CD14-positive monocyte (primary cell): ENCODE measurements at regions not wholly inside any gene's neighbourhood (a gene's known extent, or its start where the extent isn't known, plus 50 kb on each side); places are given as distances from the start of the nearest gene placed in this dataset.

ENCODE experiments used
- DNase-seq, 3 donors: peaks; one replicate each; pipeline ENCODE4 v3.0.0-alpha.2; 2011 to 2022
- H2AFZ ChIP-seq: 2 replicates; pipeline ENCODE4 v1.6.0; 2012; ENCODE audit warnings: mild to moderate bottlenecking, low read depth, low read length, inconsistent platforms; ENCODE audit not compliant: insufficient read depth, poor library complexity, severe bottlenecking
- H3K27ac ChIP-seq, 2 donors: 1 replicate in 1 of 2; 2 replicates in 1 of 2; pipeline ENCODE4 v1.5.1; 2012 to 2013; ENCODE audit warnings: low read length in 2 of 2, control low read depth in 1 of 2, inconsistent platforms in 1 of 2, low read depth in 1 of 2, mild to moderate bottlenecking in 1 of 2
- H3K27me3 ChIP-seq, 2 donors: one replicate each; pipeline versions ENCODE4 v1.6.0 to v1.6.1; 2011 to 2013; ENCODE audit warnings: low read length in 2 of 2; ENCODE audit not compliant: control insufficient read depth in 2 of 2, insufficient read depth in 2 of 2
- H3K36me3 ChIP-seq, 2 donors: replicated peaks in 1 of 2; 1 replicate in 1 of 2; 2 replicates in 1 of 2; pipeline versions ENCODE4 v1.5.1 to v1.6.1; 2012 to 2013; ENCODE audit warnings: low read length in 2 of 2, control low read depth in 1 of 2, inconsistent platforms in 1 of 2, mild to moderate bottlenecking in 1 of 2; ENCODE audit not compliant: insufficient read depth in 2 of 2, control insufficient read depth in 1 of 2
- H3K4me1 ChIP-seq, 2 donors: 1 replicate in 1 of 2; 2 replicates in 1 of 2; pipeline versions ENCODE4 v1.5.1 to v1.6.1; 2012 to 2013; ENCODE audit warnings: low read length in 2 of 2, control low read depth in 1 of 2, inconsistent platforms in 1 of 2, mild to moderate bottlenecking in 1 of 2, moderate library complexity in 1 of 2; ENCODE audit not compliant: insufficient read depth in 2 of 2, control insufficient read depth in 1 of 2
- H3K4me2 ChIP-seq: replicated peaks from 2 replicates; pipeline ENCODE3; 2012; ENCODE audit warnings: low read length, moderate library complexity, mild to moderate bottlenecking; ENCODE audit not compliant: poor library complexity, severe bottlenecking; ENCODE audit errors: extremely low read depth
- H3K4me3 ChIP-seq, 3 experiments: fragments of 200-600 bp in 1 of 3; sonication (generic) in 1 of 3; replicated peaks in 1 of 3; 1 replicate in 2 of 3; 2 replicates in 1 of 3; pipeline ENCODE4 v1.5.1; 2011 to 2013; ENCODE audit warnings: low read length in 3 of 3, mild to moderate bottlenecking in 3 of 3, control low read depth in 2 of 3, low read depth in 2 of 3, inconsistent platforms in 1 of 3, moderate library complexity in 1 of 3
- H3K79me2 ChIP-seq: 2 replicates; pipeline ENCODE4 v1.6.0; 2012; ENCODE audit warnings: mild to moderate bottlenecking, control low read depth, inconsistent platforms, low read length, moderate library complexity; ENCODE audit not compliant: insufficient read depth
- H3K9ac ChIP-seq: 2 replicates; pipeline ENCODE4 v1.6.0; 2017; ENCODE audit warnings: low read length, mild to moderate bottlenecking; ENCODE audit not compliant: insufficient read depth, poor library complexity, severe bottlenecking
- H3K9me3 ChIP-seq, 2 donors: replicated peaks in 1 of 2; 1 replicate in 1 of 2; 2 replicates in 1 of 2; pipeline versions ENCODE4 v1.5.1 to v1.6.1; 2012 to 2013; ENCODE audit warnings: low read length in 2 of 2, control low read depth in 1 of 2; ENCODE audit not compliant: control insufficient read depth in 1 of 2, insufficient read depth in 1 of 2
- H4K20me1 ChIP-seq: 2 replicates; pipeline ENCODE4 v1.6.0; 2012; ENCODE audit warnings: mild to moderate bottlenecking, low read length, control low read depth, moderate library complexity; ENCODE audit not compliant: insufficient read depth
- H3K27ac Mint-ChIP-seq, 7 donors: one replicate each; pipeline ENCODE4 v1.8.0; 2020; ENCODE audit warnings: mild to moderate bottlenecking in 7 of 7, mixed read lengths in 7 of 7, moderate library complexity in 6 of 7, inconsistent platforms in 2 of 7
- H3K27me3 Mint-ChIP-seq, 3 donors: one replicate each; pipeline ENCODE4 v1.8.0; 2021 to 2022; ENCODE audit warnings: low read depth in 3 of 3, mild to moderate bottlenecking in 3 of 3, mixed read lengths in 3 of 3, moderate library complexity in 3 of 3, inconsistent platforms in 1 of 3
- H3K36me3 Mint-ChIP-seq, 2 donors: one replicate each; pipeline ENCODE4 v1.8.0; 2020; ENCODE audit warnings: mixed read lengths in 2 of 2, inconsistent platforms in 1 of 2, mild to moderate bottlenecking in 1 of 2
- H3K4me1 Mint-ChIP-seq: one replicate; pipeline ENCODE4 v1.8.0; 2020; ENCODE audit warnings: mild to moderate bottlenecking, mixed read lengths
- H3K4me3 Mint-ChIP-seq, 2 donors: one replicate each; pipeline ENCODE4 v1.8.0; 2020; ENCODE audit warnings: mild to moderate bottlenecking in 2 of 2, mixed read lengths in 2 of 2, moderate library complexity in 1 of 2
- H3K9me3 Mint-ChIP-seq, 7 donors: one replicate each; pipeline ENCODE4 v1.8.0; 2020 to 2022; ENCODE audit warnings: mixed read lengths in 7 of 7, mild to moderate bottlenecking in 6 of 7, moderate library complexity in 6 of 7, inconsistent platforms in 2 of 7
- CTCF ChIP-seq: fragments of 200-600 bp; IDR thresholded peaks from one replicate; pipeline ENCODE4 v1.8.0; 2022; ENCODE audit warnings: antibody characterized with exemption, mild to moderate bottlenecking
- WGBS: methylation state at CpG from one replicate; pipeline ENCODE4 v1.1.5; 2013; ENCODE audit warnings: missing lambda C conversion rate; ENCODE audit not compliant: insufficient coverage; 5-methylcytosine and 5-hydroxymethylcytosine counted together
- intact Hi-C, 2 donors: fragments of 100-400 bp; cut with micrococcal nuclease; formaldehyde crosslinking; loops; one replicate each; pipeline versions ENCODE4 v1.15.0 to v1.15.1; 2023

GRCh38 chr7:106986450-106986977 is 58.0 kb upstream of the PRKAR2B start:
- Histone ChIP-seq H3K4me1 (no peaks in the 10 kb centered on the region), H3K27ac (no peak overlapping the region), H3K9ac (no peak overlapping the region), H3K36me3 (no peaks in the 10 kb centered on the region), H3K79me2 (no peaks in the 10 kb centered on the region), H3K4me3 (no peak overlapping the region), H3K4me2 (no peak overlapping the region), H3K9me3 (no peaks in the 10 kb centered on the region), H2AFZ (peak overlapping the region; percentile 31), H3K27me3 (no peaks in the 10 kb centered on the region), H4K20me1 (no peaks in the 10 kb centered on the region)
- intact Hi-C loops, result no loop called here
- TF ChIP-seq CTCF, result no peak
- H3K9me3 Mint-ChIP-seq, result peaks cover 0 to 2% (median 0%) of the 10 kb centered on the region in 7 donors
- no peaks in the 10 kb centered on the region for H3K36me3 Mint-ChIP-seq
- H3K27me3 Mint-ChIP-seq, result peaks cover 0 to 3% (median 2%) of the 10 kb centered on the region in 3 donors
- H3K27ac Mint-ChIP-seq, result no peak overlapping the region
- H3K4me3 Mint-ChIP-seq, result no peak overlapping the region
- DNase-seq, result no peak
- H3K4me1 Mint-ChIP-seq, result peaks cover 4% of the 10 kb centered on the region

DNA sequence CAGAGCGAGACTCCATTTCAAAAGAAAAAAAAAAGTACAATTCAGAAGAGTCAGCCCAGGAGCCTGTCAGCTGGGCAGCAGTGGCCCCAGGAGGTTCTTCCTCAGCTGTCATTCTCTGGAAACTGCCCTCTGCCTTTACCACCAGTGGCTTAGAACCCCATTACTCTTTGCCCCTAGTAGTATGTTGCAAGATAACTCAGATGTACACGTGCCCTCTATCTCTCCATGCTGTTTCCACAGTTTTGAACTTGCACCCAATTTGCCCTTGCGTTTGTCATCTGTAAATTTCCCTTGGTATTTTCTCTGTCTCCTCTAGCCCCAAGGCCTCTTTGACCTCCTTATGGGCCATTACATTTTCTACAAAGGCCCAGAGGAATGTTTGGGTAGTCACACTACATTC is 56.7 kb upstream of the PRKAR2B start:
- Histone ChIP-seq H2AFZ (no peak overlapping the region), H3K27me3 (no peaks in the 10 kb centered on the region), H3K27ac (no peak overlapping the region), H3K9ac (no peak overlapping the region), H3K9me3 (no peaks in the 10 kb centered on the region), H3K36me3 (no peaks in the 10 kb centered on the region), H3K4me1 (peaks cover 0 to 4% of the 10 kb centered on the region in 2 donors), H3K79me2 (no peaks in the 10 kb centered on the region), H3K4me3 (no peak overlapping the region), H3K4me2 (no peak overlapping the region), H4K20me1 (no peaks in the 10 kb centered on the region)
- H3K27ac Mint-ChIP-seq, result no peak overlapping the region
- intact Hi-C loops, result no loop called here
- peaks cover 10% of the 10 kb centered on the region for H3K4me1 Mint-ChIP-seq
- 73% methylated on average over 2 of the region's 3 CpGs for WGBS
- no peak for DNase-seq
- H3K9me3 Mint-ChIP-seq, result peaks cover 0 to 2% (median 0%) of the 10 kb centered on the region in 7 donors
- H3K4me3 Mint-ChIP-seq, result no peak overlapping the region
- H3K36me3 Mint-ChIP-seq, result no peaks in the 10 kb centered on the region
- H3K27me3 Mint-ChIP-seq, result peaks cover 0 to 3% (median 0%) of the 10 kb centered on the region in 3 donors
- no peak for TF ChIP-seq CTCF
